22Rv1 (cell line): ENCODE measurements at regions not wholly inside any gene's neighbourhood (a gene's known extent, or its start where the extent isn't known, plus 50 kb on each side); places are given as distances from the start of the nearest gene placed in this dataset.

Source experiments
- H3K27ac ChIP-seq: fragments of 450-650 bp; 2 replicates; pipeline ENCODE4 v1.5.1; 2017
- ZFX ChIP-seq: fragments of 450-650 bp; IDR thresholded peaks from 2 replicates; pipeline ENCODE4 v1.6.1; 2017; ENCODE audit warnings: antibody characterized with exemption, borderline replicate concordance
- TF ChIP-seq, protein P1 (sequence below): fragments of 450-650 bp; IDR thresholded peaks from 2 replicates; pipeline ENCODE4 v1.5.1; 2017; ENCODE audit warnings: mild to moderate bottlenecking

DNA sequence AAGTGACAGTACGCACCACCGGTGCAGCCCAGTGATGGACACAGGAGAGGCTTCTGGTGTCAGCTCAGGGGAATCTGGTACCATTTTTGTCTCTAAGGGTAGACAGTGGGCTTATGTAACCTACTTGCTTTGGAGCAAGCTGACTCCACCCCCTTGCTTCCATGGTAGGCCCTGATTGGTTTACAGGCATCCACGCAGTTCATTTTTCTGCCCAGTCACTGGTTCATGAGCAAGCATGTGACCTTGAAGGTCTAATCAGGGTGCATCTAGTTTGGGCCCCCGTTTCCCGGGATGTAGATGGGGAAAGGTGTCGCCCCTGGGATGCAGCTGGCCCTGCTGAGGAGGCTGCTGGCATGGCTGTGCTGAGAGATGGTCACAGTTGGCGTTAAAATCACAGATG lies 244.8 kb upstream of the KCNG1 start:
- no peak overlapping the region for H3K27ac ChIP-seq
- no peak for TF ChIP-seq ZFX

DNA sequence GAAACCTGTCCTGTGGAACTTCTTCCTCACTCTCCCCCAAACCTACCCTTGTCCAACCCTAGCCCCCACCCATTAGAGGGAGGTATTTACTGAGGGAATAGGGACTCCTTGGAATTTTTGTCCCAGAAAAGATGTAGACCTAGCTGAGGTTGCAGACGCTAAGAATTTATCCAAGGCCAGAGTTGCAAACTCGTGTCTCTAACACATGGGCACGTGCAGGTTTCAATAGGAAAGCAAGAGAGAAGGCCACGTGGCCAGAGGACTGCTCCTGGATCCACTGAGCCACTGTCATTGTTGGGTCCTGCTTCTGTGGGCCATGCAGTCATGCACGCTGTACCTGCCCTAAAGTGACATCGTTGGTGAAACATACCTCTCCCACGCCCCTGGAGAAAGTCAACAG lies 243.4 kb upstream of the KCNG1 start:
- H3K27ac ChIP-seq, result no peak overlapping the region
- TF ChIP-seq, protein P1, sequence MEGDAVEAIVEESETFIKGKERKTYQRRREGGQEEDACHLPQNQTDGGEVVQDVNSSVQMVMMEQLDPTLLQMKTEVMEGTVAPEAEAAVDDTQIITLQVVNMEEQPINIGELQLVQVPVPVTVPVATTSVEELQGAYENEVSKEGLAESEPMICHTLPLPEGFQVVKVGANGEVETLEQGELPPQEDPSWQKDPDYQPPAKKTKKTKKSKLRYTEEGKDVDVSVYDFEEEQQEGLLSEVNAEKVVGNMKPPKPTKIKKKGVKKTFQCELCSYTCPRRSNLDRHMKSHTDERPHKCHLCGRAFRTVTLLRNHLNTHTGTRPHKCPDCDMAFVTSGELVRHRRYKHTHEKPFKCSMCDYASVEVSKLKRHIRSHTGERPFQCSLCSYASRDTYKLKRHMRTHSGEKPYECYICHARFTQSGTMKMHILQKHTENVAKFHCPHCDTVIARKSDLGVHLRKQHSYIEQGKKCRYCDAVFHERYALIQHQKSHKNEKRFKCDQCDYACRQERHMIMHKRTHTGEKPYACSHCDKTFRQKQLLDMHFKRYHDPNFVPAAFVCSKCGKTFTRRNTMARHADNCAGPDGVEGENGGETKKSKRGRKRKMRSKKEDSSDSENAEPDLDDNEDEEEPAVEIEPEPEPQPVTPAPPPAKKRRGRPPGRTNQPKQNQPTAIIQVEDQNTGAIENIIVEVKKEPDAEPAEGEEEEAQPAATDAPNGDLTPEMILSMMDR, result no peak
- no peak for TF ChIP-seq ZFX

- TF ChIP-seq, protein P1, result no peak
- no peak for TF ChIP-seq ZFX
- H3K27ac ChIP-seq, result no peak overlapping the region
Observed at GRCh38 chr20:51265361-51265760, 242.5 kb upstream of the KCNG1 start.

GRCh38 chr20:51262240-51262639 lies 239.3 kb upstream of the KCNG1 start:
- no peak overlapping the region for H3K27ac ChIP-seq
- TF ChIP-seq, protein P1, result no peak
- TF ChIP-seq ZFX, result no peak

DNA sequence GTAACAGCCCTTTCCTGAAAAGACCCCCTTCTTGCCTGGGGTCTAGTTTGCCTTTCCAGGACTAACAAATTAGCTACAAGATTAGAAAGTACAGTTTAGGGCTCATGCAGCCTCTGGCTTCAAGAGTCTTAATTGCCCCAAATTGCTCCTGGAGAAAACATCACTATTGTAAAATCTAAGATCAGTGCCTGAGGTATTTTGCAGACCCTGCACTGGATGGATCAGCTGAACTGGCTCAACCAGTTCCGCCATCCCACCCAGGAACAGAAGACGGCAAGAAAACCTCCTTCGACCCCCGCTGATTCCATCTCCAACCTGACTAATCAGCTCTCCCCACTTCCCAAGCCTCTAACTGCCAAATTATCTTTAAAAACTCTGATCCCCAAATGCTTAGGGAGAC lies 236.5 kb upstream of the KCNG1 start:
- TF ChIP-seq, protein P1, result no peak
- no peak for TF ChIP-seq ZFX
- no peak overlapping the region for H3K27ac ChIP-seq

DNA sequence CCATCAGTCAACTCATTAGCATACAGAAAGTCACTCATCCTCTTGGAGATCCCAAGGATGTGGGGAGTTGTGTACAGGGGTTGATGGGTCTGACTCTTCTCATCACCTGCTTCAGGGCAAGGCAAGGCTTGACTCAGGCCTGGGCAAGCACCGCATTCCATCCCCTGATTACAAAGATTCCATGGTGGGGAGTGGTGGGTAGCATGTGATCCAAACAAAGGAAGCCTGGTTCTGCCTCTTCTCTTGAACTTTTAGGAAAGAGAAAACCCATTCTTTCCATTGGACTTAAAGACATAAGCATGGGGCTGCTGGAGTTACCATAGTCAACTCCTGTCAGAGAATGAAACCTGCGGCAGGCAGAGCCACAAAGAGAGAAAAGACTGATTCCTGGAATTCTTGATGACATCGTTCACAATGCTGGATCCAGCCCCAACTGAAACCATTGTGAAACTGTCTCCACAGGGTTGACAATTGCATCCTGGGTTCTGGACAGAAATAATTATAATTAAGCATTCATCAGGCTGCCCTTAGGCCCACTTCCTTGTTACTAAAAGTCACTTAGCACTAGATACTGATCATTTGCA lies 235.8 kb upstream of the KCNG1 start:
- H3K27ac ChIP-seq, result no peak overlapping the region
- TF ChIP-seq ZFX, result no peak
- TF ChIP-seq, protein P1, result no peak

- TF ChIP-seq, protein P1, result no peak
- TF ChIP-seq ZFX, result no peak
- H3K27ac ChIP-seq, result no peak overlapping the region
Observed at GRCh38 chr20:51255417-51255816, 232.5 kb upstream of the KCNG1 start.

- no peak for TF ChIP-seq ZFX
- TF ChIP-seq, protein P1, result no peak
- H3K27ac ChIP-seq, result no peak overlapping the region
Observed at GRCh38 chr20:51253280-51253679, 230.4 kb upstream of the KCNG1 start.
